HEK293 (cell line): ENCODE measurements at regions not wholly inside any gene's neighbourhood (a gene's known extent, or its start where the extent isn't known, plus 50 kb on each side); places are given as distances from the start of the nearest gene placed in this dataset.

Experiments used
- SCRT1 ChIP-seq: fragments of 450-650 bp; formaldehyde crosslinking; IDR thresholded peaks from 2 replicates; pipeline ENCODE4 v1.5.1; 2016; ENCODE audit warnings: missing biosample characterization, missing genetic modification characterization, borderline replicate concordance
- SETDB1 ChIP-seq: IDR thresholded peaks from one replicate; pipeline ENCODE4 v1.6.1; 2017; ENCODE audit warnings: mild to moderate bottlenecking, low read length, moderate library complexity, mixed read lengths; ENCODE audit not compliant: insufficient read length
- ZNF121 ChIP-seq: fragments of 450-650 bp; formaldehyde crosslinking; IDR thresholded peaks from 2 replicates; pipeline ENCODE4 v1.5.1; 2016; ENCODE audit warnings: missing biosample characterization, missing genetic modification characterization
- ZNF777 ChIP-seq: fragments of 450-650 bp; formaldehyde crosslinking; IDR thresholded peaks from 2 replicates; pipeline ENCODE4 v1.5.1; 2017; ENCODE audit warnings: missing biosample characterization, missing genetic modification characterization, borderline replicate concordance
- TF ChIP-seq, protein P1 (sequence below): fragments of 450-650 bp; formaldehyde crosslinking; IDR thresholded peaks from 2 replicates; pipeline ENCODE4 v1.5.1; 2016; ENCODE audit warnings: missing biosample characterization, missing genetic modification characterization

GRCh38 chrX:97751735-97752134, 868.0 kb downstream of the RPA4 start:
- TF ChIP-seq, protein P1, sequence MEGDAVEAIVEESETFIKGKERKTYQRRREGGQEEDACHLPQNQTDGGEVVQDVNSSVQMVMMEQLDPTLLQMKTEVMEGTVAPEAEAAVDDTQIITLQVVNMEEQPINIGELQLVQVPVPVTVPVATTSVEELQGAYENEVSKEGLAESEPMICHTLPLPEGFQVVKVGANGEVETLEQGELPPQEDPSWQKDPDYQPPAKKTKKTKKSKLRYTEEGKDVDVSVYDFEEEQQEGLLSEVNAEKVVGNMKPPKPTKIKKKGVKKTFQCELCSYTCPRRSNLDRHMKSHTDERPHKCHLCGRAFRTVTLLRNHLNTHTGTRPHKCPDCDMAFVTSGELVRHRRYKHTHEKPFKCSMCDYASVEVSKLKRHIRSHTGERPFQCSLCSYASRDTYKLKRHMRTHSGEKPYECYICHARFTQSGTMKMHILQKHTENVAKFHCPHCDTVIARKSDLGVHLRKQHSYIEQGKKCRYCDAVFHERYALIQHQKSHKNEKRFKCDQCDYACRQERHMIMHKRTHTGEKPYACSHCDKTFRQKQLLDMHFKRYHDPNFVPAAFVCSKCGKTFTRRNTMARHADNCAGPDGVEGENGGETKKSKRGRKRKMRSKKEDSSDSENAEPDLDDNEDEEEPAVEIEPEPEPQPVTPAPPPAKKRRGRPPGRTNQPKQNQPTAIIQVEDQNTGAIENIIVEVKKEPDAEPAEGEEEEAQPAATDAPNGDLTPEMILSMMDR (tag by site-specific recombination), result no peak
- no peak for TF ChIP-seq SETDB1
- no peak for TF ChIP-seq ZNF777
- no peak for TF ChIP-seq ZNF121 (tag by site-specific recombination)
- TF ChIP-seq SCRT1 (tag by site-specific recombination), result no peak
